ENCODE measurements at regions not wholly inside any gene's neighbourhood (a gene's known extent, or its start where the extent isn't known, plus 50 kb on each side); places are given as distances from the start of the nearest gene placed in this dataset.
"Not testable (repeated sequence)": the region's sequence is repeated elsewhere in the genome, so short reads cannot be mapped to it uniquely, and the experiment has no call there.

DNA sequence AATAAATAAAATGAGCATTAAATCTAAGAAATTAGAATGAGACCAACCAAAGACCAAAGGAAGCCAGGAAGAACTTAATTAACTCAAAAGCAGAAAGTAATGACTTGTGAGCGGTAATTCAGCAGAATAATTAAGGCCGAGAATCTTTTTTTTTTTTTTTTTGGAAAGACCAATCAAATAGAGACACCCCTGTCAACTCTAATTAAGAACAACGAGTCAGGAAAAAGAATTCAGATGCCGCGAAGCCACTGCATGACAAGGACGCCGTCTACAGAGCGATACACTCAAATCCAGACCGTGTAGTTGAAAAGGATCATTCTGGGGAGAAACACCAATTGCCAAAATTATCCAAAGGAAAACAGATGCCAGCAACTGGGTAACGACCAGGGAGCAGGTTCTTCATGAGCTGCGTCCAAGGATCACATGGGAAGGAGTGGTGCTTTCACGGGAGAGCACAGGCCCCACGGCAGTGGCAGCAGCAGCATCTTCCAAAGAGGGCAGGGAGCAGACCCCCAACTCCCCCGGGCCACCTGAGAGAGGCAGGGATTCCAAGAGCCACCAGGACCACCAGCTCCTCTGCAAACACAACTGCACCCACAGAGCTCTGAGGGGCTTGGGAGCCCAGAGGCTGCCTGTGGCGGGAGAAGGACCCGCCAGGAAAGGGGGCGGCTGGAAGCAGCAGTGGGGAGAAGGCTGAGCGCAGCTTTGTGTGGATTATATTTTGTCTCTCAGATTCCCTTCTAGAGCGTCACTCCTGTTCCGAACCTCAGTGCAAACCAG, 469.8 kb downstream of the BRD1 start:
- DNase-seq, result no peak

- DNase-seq, result no peak
These were observed 471.2 kb downstream of the BRD1 start for GRCh38 chr22:49356428-49356827.

DNA sequence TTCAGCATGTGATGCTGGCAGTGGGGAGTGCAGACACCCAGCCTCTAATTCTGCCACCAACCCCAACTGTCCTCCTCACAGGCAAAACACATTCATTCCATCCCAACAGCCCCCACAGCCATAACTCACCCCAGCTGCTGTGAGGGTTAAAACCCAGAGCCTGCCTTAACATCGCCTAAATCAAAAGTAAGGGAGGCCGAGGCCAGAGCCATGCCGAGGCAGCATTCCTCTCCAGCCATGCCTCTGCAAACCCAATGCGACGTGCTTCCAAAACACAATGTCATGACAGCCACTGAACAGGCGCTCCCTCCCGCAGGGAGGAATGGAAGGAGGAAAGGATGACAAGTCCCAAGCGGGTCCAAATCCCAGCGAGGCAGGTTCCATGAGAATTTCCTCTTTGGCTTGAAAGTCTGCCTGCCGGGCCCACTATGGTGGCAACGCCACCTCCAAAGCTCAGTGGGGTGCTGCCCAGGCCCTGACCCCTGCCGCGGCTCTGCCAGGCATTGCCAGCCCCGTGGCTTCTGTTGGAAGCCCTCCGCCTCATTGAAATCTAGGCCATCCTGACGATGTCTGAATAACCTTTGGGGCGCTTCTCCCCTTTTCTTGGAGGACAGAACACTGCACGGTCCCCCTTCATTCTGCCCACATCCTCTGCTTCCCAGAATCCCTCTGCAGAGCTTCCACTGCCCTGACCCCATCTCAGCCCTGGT, 472.3 kb downstream of the BRD1 start:
- DNase-seq, result no peak

GRCh38 chr22:49354516-49355210, 473.0 kb downstream of the BRD1 start:
- no peak for DNase-seq

GRCh38 chr22:49353235-49353634, 474.4 kb downstream of the BRD1 start:
- DNase-seq, result no peak

DNA sequence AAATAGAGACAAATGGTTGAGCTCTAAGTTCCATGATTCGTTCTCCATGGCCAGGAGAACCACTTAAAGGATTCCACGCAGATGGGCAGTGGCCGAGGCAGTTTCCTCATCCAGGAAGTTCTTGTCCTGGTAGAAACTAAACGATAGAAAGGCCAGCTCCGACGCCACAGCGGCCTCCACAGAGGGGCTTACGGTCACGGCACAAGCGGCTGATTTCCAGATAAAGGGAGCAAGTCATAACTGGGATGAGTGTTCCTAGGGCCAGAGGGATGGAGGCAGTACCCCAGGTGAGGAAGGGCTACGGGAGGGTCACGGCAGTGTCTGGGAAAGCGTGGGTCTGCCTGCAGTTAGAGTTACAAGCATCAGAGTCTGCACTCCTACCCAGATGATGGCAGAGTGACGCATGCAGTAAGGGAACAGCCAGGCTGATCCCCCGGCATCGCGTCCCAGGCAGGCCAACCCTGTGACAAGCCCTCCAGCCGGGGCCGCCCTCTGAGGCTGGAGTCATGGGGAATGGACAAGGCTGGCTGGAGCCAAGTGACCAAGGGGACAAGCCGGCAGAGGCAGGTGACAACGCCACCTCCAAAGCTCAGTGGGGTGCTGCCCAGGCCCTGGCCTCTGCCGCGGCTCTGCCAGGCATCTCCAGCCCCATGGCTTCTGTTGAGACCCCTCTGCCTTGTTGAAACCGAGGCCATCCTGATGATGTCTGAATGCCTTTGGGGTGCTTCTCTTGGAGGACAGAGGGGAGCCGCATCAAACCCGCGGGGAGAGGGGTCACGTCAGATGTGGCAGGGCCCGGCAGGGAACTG, 475.1 kb downstream of the BRD1 start:
- DNase-seq, result no peak

- no peak for DNase-seq
These were observed 475.9 kb downstream of the BRD1 start for GRCh38 chr22:49351761-49352227.

GRCh38 chr22:49350441-49351121, 477.1 kb downstream of the BRD1 start:
- DNase-seq, result no peak

- no peak for DNase-seq
These were observed 477.8 kb downstream of the BRD1 start for GRCh38 chr22:49349841-49350381.

DNA sequence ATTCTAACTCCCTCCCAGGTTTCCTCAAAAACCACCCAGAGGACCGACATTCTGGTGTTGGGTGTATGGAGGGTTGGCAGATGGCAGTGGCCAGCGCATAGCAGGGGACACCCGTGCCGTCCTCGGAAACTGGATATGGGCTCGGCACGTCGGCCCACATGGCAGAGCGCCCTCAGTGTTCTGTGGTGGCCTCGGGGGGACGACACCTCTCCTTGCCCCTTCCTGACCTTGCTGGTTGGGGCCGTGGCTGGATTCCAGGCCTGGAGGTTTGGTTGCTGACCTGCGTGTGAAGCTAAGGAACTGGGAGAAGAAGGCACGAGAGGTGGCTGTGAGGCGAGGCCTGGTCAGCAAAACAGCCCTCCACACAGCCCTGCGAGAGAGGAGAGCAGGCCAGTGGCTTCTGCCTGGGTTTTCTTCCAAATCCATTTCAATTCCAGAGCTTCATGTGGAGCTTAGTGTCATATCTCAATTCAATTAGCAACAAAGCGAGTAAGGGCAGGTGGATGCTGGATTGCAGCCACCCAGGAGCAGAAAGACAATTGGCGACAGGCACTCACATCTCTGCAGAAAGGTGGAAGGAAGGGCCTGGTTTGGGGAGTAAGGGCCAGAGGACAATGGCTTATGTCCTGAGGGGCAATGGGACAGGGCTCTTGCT, 478.4 kb downstream of the BRD1 start:
- no peak for DNase-seq

DNA sequence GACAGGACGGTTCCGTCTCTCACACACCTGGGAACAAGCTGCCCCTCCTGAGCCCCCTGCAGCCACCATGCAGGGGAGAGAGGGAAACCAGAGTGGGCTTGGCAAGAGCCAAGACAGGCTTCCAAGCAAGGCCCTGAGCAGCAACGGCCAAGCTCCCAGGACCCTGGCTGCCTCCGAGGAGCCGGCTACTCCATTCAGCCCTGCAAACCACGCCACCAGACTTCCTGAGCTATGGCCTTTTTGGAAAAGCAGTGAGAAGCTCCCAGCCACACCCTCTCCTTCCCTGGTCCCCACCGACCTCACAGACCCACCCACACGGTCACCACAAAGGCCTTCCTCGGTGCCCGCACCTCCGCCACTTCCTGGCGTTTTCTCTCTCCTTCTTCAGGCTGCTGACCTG, 479.0 kb downstream of the BRD1 start:
- no peak for DNase-seq

DNA sequence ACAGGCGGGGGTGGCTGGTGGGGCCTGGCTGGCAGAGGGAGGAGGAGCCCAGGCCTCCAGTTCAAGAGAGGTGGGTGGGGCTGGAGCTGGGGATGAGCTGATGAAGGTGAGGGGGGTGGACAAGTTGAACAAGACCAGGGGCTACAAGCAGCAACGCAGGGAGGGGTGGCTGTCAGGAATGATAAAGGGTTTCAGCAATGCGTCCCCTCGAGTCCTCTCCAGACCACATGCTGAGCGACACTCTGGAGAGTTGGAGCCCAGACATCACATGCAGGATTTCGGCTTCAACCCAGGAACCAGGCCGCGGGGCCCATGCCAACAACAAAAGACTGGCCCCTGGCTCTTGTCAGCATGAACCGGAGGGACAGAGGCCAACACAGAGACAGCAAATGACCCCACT, 480.3 kb downstream of the BRD1 start:
- DNase-seq, result no peak

- DNase-seq, result no peak
These were observed 481.8 kb downstream of the BRD1 start for GRCh38 chr22:49345896-49346295.

- DNase-seq, result no peak
These were observed 483.0 kb downstream of the BRD1 start for GRCh38 chr22:49344656-49345055.

GRCh38 chr22:49344161-49344560, 483.5 kb downstream of the BRD1 start:
- no peak for DNase-seq

DNA sequence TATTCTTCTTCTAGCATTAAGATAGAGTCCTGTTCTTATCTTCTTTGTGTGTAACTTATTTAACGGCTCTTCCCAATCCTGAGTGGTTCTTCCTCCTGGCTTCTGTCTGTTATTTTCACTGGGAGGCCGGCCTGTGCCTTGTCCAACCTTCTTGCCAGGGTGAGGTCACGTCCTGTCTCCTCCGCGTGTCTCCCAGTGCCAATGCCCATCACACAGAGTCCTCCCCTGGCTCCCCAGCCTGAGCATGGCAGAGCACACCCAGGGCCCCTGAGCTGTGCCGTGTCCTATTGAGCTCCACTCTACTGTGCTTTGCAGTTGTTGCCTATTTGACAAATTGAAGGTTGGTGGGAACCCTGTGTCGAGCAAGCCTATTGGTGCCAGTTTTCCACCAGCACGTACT, 487.3 kb downstream of the BRD1 start:
- DNase-seq, result no peak

DNA sequence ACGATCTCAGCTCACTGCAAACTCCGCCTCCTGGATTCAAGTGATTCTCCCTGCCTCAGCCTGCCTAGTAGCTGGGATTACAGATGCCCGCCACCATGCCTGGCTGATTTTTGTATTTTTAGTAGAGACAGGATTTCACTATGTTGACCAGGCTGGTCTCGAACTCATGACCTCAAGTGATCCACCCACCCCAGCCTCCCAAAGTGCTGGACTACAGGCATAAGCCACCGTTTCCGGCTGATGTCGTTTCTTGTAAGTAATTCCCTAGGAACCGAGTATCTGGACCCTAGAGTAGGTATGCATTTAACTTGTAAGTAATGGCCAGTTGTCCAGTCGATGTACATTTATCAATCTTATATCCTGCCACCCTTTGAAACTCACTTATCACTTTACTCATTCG, 491.2 kb downstream of the BRD1 start:
- DNase-seq, result not testable (repeated sequence)

- no peak for DNase-seq
These were observed 492.7 kb downstream of the BRD1 start for GRCh38 chr22:49334976-49335375.

- no peak for DNase-seq
These were observed 493.3 kb downstream of the BRD1 start for GRCh38 chr22:49334449-49334789.

GRCh38 chr22:49333206-49333605, 494.5 kb downstream of the BRD1 start:
- DNase-seq, result no peak

DNA sequence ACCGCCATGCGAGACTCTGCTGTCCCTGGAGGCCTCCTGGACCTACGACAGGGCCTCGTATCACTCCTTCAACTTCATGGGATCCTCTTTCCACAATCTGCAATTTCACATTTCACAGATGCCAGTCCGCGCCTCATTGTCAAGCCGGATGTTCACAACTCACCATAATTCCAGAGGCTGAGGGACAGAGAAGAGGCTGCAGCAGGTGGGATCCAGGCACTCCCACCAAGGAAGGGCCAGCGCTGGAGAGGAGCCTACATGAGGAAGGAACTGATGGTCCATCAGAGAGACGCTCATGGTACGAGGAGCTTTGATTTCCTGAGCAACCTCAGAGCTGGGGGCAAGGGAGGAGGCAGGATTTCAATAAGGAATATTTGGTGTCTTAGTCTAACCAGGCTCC, 495.0 kb downstream of the BRD1 start:
- DNase-seq, result no peak

DNA sequence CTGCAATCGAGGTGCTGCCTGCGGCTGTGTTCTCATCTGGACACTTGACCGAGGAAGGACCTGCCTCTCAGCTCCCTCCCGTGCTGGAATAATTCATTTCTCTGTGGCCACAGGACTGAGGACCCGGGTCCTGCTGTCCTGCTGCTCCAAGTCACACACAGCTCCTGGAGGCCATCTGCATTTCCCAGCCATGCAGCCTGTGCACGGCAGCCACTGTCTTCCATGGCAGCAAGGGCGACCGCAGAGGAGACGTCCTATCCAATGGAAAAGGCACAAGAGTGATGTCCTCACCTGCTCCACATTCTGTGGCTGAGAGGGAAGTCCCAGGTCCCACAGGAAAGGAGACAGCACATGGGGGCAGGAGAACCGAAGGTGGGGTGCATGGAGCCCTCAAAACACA, 495.8 kb downstream of the BRD1 start:
- DNase-seq, result no peak
